H9 (cell line): ENCODE measurements at regions not wholly inside any gene's neighbourhood (a gene's known extent, or its start where the extent isn't known, plus 50 kb on each side); places are given as distances from the start of the nearest gene placed in this dataset.

Experiments
- DNase-seq: peaks from one replicate; pipeline ENCODE4 v3.0.0-alpha.2; 2017
- H2AFZ ChIP-seq: one replicate; pipeline ENCODE4 v1.6.1; 2013; ENCODE audit warnings: mild to moderate bottlenecking, low read length, control low read depth, moderate library complexity
- H2AK5ac ChIP-seq: 2 replicates; pipeline ENCODE4 v1.6.1; 2013; ENCODE audit warnings: low read length, control low read depth, mixed read lengths; ENCODE audit not compliant: insufficient read length
- H2BK120ac ChIP-seq: one replicate; pipeline ENCODE4 v1.6.1; 2013; ENCODE audit warnings: low read depth, mild to moderate bottlenecking, low read length, control low read depth, inconsistent platforms; ENCODE audit not compliant: poor library complexity, severe bottlenecking
- H2BK12ac ChIP-seq: 2 replicates; pipeline ENCODE4 v1.6.1; 2013; ENCODE audit warnings: low read length, control low read depth, mixed read lengths, low read depth; ENCODE audit not compliant: insufficient read length
- H2BK15ac ChIP-seq: 2 replicates; pipeline ENCODE4 v1.6.1; 2013; ENCODE audit warnings: low read depth, low read length, control low read depth
- H2BK20ac ChIP-seq: one replicate; pipeline ENCODE4 v1.6.1; 2013; ENCODE audit warnings: low read depth, mild to moderate bottlenecking, low read length, control low read depth, inconsistent platforms; ENCODE audit not compliant: poor library complexity, severe bottlenecking
- H2BK5ac ChIP-seq: 2 replicates; pipeline ENCODE4 v1.6.1; 2013; ENCODE audit warnings: low read length, control low read depth, mixed read lengths; ENCODE audit not compliant: insufficient read length
- H3K14ac ChIP-seq: 2 replicates; pipeline ENCODE4 v1.6.1; 2013; ENCODE audit warnings: low read length, control low read depth; ENCODE audit not compliant: insufficient read depth
- H3K18ac ChIP-seq: 2 replicates; pipeline ENCODE4 v1.6.1; 2013; ENCODE audit warnings: low read depth, mild to moderate bottlenecking, mixed read lengths, low read length, control low read depth; ENCODE audit not compliant: insufficient read length
- H3K23ac ChIP-seq: 2 replicates; pipeline ENCODE4 v1.6.1; 2013; ENCODE audit warnings: low read length, control low read depth, mixed read lengths, low read depth; ENCODE audit not compliant: insufficient read length
- H3K23me2 ChIP-seq: 2 replicates; pipeline ENCODE4 v1.6.1; 2013; ENCODE audit warnings: low read depth, mild to moderate bottlenecking, mixed read lengths, low read length, control low read depth; ENCODE audit not compliant: insufficient read length, poor library complexity, severe bottlenecking
- H3K27ac ChIP-seq: 2 replicates; pipeline ENCODE4 v1.5.1; 2013; ENCODE audit warnings: low read length, control low read depth, mixed read lengths, low read depth; ENCODE audit not compliant: insufficient read length
- H3K27me3 ChIP-seq: 2 replicates; pipeline ENCODE4 v1.6.1; 2013; ENCODE audit warnings: low read length, control low read depth, inconsistent platforms; ENCODE audit not compliant: insufficient read depth
- H3K4ac ChIP-seq: 2 replicates; pipeline ENCODE4 v1.6.1; 2013; ENCODE audit warnings: low read depth, mild to moderate bottlenecking, control low read depth, inconsistent platforms, low read length, moderate library complexity
- H3K4me1 ChIP-seq: 2 replicates; pipeline ENCODE4 v1.6.1; 2013; ENCODE audit warnings: low read length, control low read depth, inconsistent platforms; ENCODE audit not compliant: insufficient read depth
- H3K4me2 ChIP-seq: 2 replicates; pipeline ENCODE4 v1.6.1; 2013; ENCODE audit warnings: low read length, control low read depth, mixed read lengths; ENCODE audit not compliant: insufficient read length, insufficient read depth
- H3K56ac ChIP-seq: 2 replicates; pipeline ENCODE4 v1.6.1; 2013; ENCODE audit warnings: low read depth, mild to moderate bottlenecking, mixed read lengths, low read length, control low read depth; ENCODE audit not compliant: insufficient read length
- H3K79me1 ChIP-seq: 2 replicates; pipeline ENCODE4 v1.6.1; 2013; ENCODE audit warnings: low read depth, mild to moderate bottlenecking, moderate library complexity, low read length, control low read depth, inconsistent platforms; ENCODE audit not compliant: insufficient read depth, poor library complexity, severe bottlenecking
- H3K79me2 ChIP-seq: 2 replicates; pipeline ENCODE4 v1.6.1; 2013; ENCODE audit warnings: low read length, control low read depth, inconsistent platforms; ENCODE audit not compliant: insufficient read depth
- H3K9ac ChIP-seq: 2 replicates; pipeline ENCODE4 v1.6.1; 2013; ENCODE audit warnings: low read length, control low read depth, mixed read lengths; ENCODE audit not compliant: insufficient read length; ENCODE audit errors: extremely low read depth
- H3K9me3 ChIP-seq: one replicate; pipeline ENCODE4 v1.6.1; 2013; ENCODE audit warnings: low read depth, low read length, inconsistent platforms; ENCODE audit not compliant: control insufficient read depth
- H3T11ph ChIP-seq: one replicate; pipeline ENCODE4 v1.6.1; 2013; ENCODE audit warnings: mild to moderate bottlenecking, low read length, control low read depth, inconsistent platforms
- H4K20me1 ChIP-seq: one replicate; pipeline ENCODE4 v1.6.1; 2013; ENCODE audit not compliant: control insufficient read depth, insufficient read length, insufficient read depth
- H4K5ac ChIP-seq: 2 replicates; pipeline ENCODE4 v1.6.1; 2013; ENCODE audit warnings: low read depth, mild to moderate bottlenecking, mixed read lengths, low read length, control low read depth; ENCODE audit not compliant: insufficient read length
- H4K8ac ChIP-seq: replicated peaks from 2 replicates; pipeline ENCODE4 v1.6.1; 2013; ENCODE audit warnings: low read length, control low read depth, mixed read lengths, low read depth; ENCODE audit not compliant: insufficient read length
- H4K91ac ChIP-seq: 2 replicates; pipeline ENCODE4 v1.6.1; 2013; ENCODE audit warnings: low read depth, mild to moderate bottlenecking, moderate library complexity, mixed read lengths, low read length, control low read depth; ENCODE audit not compliant: insufficient read length
- H3K27ac Mint-ChIP-seq, 3 experiments: 2 replicates in 2 of 3; 3 replicates in 1 of 3; pipeline ENCODE4 v1.8.0; 2020 to 2021; ENCODE audit warnings: mixed read lengths in 3 of 3, mild to moderate bottlenecking in 1 of 3, moderate library complexity in 1 of 3
- H3K27me3 Mint-ChIP-seq: 2 replicates; pipeline ENCODE4 v1.8.0; 2021; ENCODE audit warnings: low read depth, mild to moderate bottlenecking, moderate library complexity, mixed read lengths
- H3K36me3 Mint-ChIP-seq, 3 experiments: 2 replicates in 2 of 3; 3 replicates in 1 of 3; pipeline ENCODE4 v1.8.0; 2020 to 2021; ENCODE audit warnings: low read depth in 3 of 3, mixed read lengths in 3 of 3; ENCODE audit not compliant: insufficient read depth in 1 of 3
- H3K4me1 Mint-ChIP-seq, 2 experiments: 2 replicates each; pipeline ENCODE4 v1.8.0; 2020; ENCODE audit warnings: mixed read lengths in 2 of 2
- H3K4me3 Mint-ChIP-seq, 2 experiments: 2 replicates in 1 of 2; 3 replicates in 1 of 2; pipeline ENCODE4 v1.8.0; 2020 to 2021; ENCODE audit warnings: mild to moderate bottlenecking in 2 of 2, mixed read lengths in 2 of 2, moderate library complexity in 1 of 2
- H3K9me3 Mint-ChIP-seq, 2 experiments: 2 replicates in 1 of 2; 3 replicates in 1 of 2; pipeline ENCODE4 v1.8.0; 2020; ENCODE audit warnings: mild to moderate bottlenecking in 2 of 2, mixed read lengths in 2 of 2, moderate library complexity in 1 of 2
- CTCF ChIP-seq: fragments of 200-600 bp; sonication (generic); conservative IDR thresholded peaks from 3 replicates; pipeline ENCODE4 v1.8.0; 2021; ENCODE audit warnings: antibody characterized with exemption, mild to moderate bottlenecking
- WGBS: extraction: QIAGEN DNeasy Blood & Tissue Kit; methylation state at CpG from one replicate; pipeline ENCODE4 v1.1.7; 2013; ENCODE audit warnings: missing lambda C conversion rate, low lambda C conversion rate, mixed read lengths; ENCODE audit not compliant: insufficient read length; ENCODE audit errors: extremely low coverage; 5-methylcytosine and 5-hydroxymethylcytosine counted together

- no peak overlapping the region for H2BK120ac ChIP-seq
- H3K4me1 Mint-ChIP-seq, result peaks cover 4 to 7% of the 10 kb centered on the region in 2 experiments; a peak in 3 of 4 replicates
- H2BK12ac ChIP-seq, result no peak overlapping the region
- no peaks in the 10 kb centered on the region for H3K9me3 Mint-ChIP-seq
- H3K23ac ChIP-seq, result no peak overlapping the region
- no peak overlapping the region for H3K56ac ChIP-seq
- TF ChIP-seq CTCF, result no peak
- no peak overlapping the region for H4K8ac ChIP-seq
- H3K4me3 Mint-ChIP-seq, result no peak overlapping the region
- no peak overlapping the region for H3T11ph ChIP-seq
- DNase-seq, result no peak
- no CpG with 5 or more reads among the region's 3 CpGs for WGBS
- H4K91ac ChIP-seq, result no peak overlapping the region
- H3K9ac ChIP-seq, result no peak overlapping the region
- peak overlapping the region in 1 of 3 experiments; percentile 23; a peak in 1 of 7 replicates for H3K27ac Mint-ChIP-seq
- H3K79me1 ChIP-seq, result no peaks in the 10 kb centered on the region
- H3K18ac ChIP-seq, result no peak overlapping the region
- no peaks in the 10 kb centered on the region for H3K4me1 ChIP-seq
- H3K36me3 Mint-ChIP-seq, result no peaks in the 10 kb centered on the region
- no peak overlapping the region for H4K5ac ChIP-seq
- H2BK5ac ChIP-seq, result no peak overlapping the region
- peaks cover 2% of the 10 kb centered on the region; the same call in 1 of the 2 replicates for H3K27me3 Mint-ChIP-seq
- H3K9me3 ChIP-seq, result no peaks in the 10 kb centered on the region
- H3K23me2 ChIP-seq, result no peaks in the 10 kb centered on the region
- H2AK5ac ChIP-seq, result no peak overlapping the region
- no peak overlapping the region for H3K27ac ChIP-seq
- H2BK15ac ChIP-seq, result no peak overlapping the region
- no peak overlapping the region for H3K4ac ChIP-seq
- no peak overlapping the region for H3K14ac ChIP-seq
- no peak overlapping the region for H2AFZ ChIP-seq
- no peaks in the 10 kb centered on the region for H4K20me1 ChIP-seq
- H3K4me2 ChIP-seq, result no peak overlapping the region
- H3K79me2 ChIP-seq, result no peaks in the 10 kb centered on the region
- no peak overlapping the region for H2BK20ac ChIP-seq
- H3K27me3 ChIP-seq, result no peaks in the 10 kb centered on the region; the same call in 1 of the 2 replicates
These were observed 51.2 kb upstream of the UBR2 start for GRCh38 chr6:42512579-42512978.
